Esophagus squamous epithelium (tissue), 4 donors: ENCODE measurements at regions not wholly inside any gene's neighbourhood (a gene's known extent, or its start where the extent isn't known, plus 50 kb on each side); places are given as distances from the start of the nearest gene placed in this dataset.

Experiments used
- CTCF ChIP-seq, 6 experiments: fragments of 450-650 bp in 4 of 6; fragments of 200-600 bp in 2 of 6; sonication (generic) in 2 of 6; IDR thresholded peaks; one replicate each; pipeline ENCODE4 v1.5.1; 2016 to 2019; ENCODE audit warnings: antibody characterized with exemption in 6 of 6, mild to moderate bottlenecking in 4 of 6, moderate library complexity in 4 of 6
- POLR2A ChIP-seq, 4 donors: fragments of 450-650 bp; IDR thresholded peaks; one replicate each; pipeline ENCODE4 v1.6.1; 2017; ENCODE audit warnings: antibody characterized with exemption in 4 of 4, mild to moderate bottlenecking in 4 of 4, moderate library complexity in 3 of 4

- TF ChIP-seq CTCF (IDR thresholded peaks at IDR 0.05) (no peak), POLR2A (IDR thresholded peaks at IDR 0.05) (no peak)
Observed at GRCh38 chr12:123040106-123040505, 59.6 kb downstream of the ARL6IP4 start.
